ENCODE measurements at regions not wholly inside any gene's neighbourhood (a gene's known extent, or its start where the extent isn't known, plus 50 kb on each side); places are given as distances from the start of the nearest gene placed in this dataset.

GRCh38 chr1:217373761-217374701 is 256.9 kb downstream of the GPATCH2 start:
- H3K4me1 ChIP-seq (ENCODE audit: control insufficient read depth in 1 of 2, insufficient read depth in 2 of 2, low read length in 2 of 2): no peaks in the 10 kb centered on the region
- no peaks in the 10 kb centered on the region for H3K27me3 ChIP-seq (ENCODE audit: low read depth, low read length)
- H3K4me3 ChIP-seq (ENCODE audit: low read depth in 1 of 2, low read length in 2 of 2): no peak overlapping the region
- no peaks in the 10 kb centered on the region for H3K36me3 ChIP-seq (ENCODE audit: control insufficient read depth in 1 of 2, insufficient read depth in 2 of 2, low read length in 2 of 2)
- peaks cover 4 to 16% of the 10 kb centered on the region in 2 donors for H3K9me3 ChIP-seq (ENCODE audit: control insufficient read depth in 1 of 2, low read length in 2 of 2)
- no peak overlapping the region for H3K27ac ChIP-seq (ENCODE audit: low read length)

- Histone ChIP-seq H3K27me3 (ENCODE audit: low read depth, low read length) (no peaks in the 10 kb centered on the region), H3K4me1 (ENCODE audit: control insufficient read depth in 1 of 2, insufficient read depth in 2 of 2, low read length in 2 of 2) (no peaks in the 10 kb centered on the region), H3K36me3 (ENCODE audit: control insufficient read depth in 1 of 2, insufficient read depth in 2 of 2, low read length in 2 of 2) (no peaks in the 10 kb centered on the region), H3K4me3 (ENCODE audit: low read depth in 1 of 2, low read length in 2 of 2) (no peak overlapping the region), H3K9me3 (ENCODE audit: control insufficient read depth in 1 of 2, low read length in 2 of 2) (peaks cover 0 to 9% of the 10 kb centered on the region in 2 donors), H3K27ac (ENCODE audit: low read length) (no peak overlapping the region)
These were observed 258.6 kb downstream of the GPATCH2 start for GRCh38 chr1:217372049-217372970.

GRCh38 chr1:217370757-217371156 is 260.1 kb downstream of the GPATCH2 start:
- no peak overlapping the region for H3K27ac ChIP-seq (ENCODE audit: low read length)
- H3K27me3 ChIP-seq (ENCODE audit: low read depth, low read length): no peaks in the 10 kb centered on the region
- H3K36me3 ChIP-seq (ENCODE audit: control insufficient read depth in 1 of 2, insufficient read depth in 2 of 2, low read length in 2 of 2): no peaks in the 10 kb centered on the region
- peaks cover 0 to 8% of the 10 kb centered on the region in 2 donors for H3K9me3 ChIP-seq (ENCODE audit: control insufficient read depth in 1 of 2, low read length in 2 of 2)
- no peaks in the 10 kb centered on the region for H3K4me1 ChIP-seq (ENCODE audit: control insufficient read depth in 1 of 2, insufficient read depth in 2 of 2, low read length in 2 of 2)
- no peak overlapping the region for H3K4me3 ChIP-seq (ENCODE audit: low read depth in 1 of 2, low read length in 2 of 2)

GRCh38 chr1:217369996-217370551 is 260.8 kb downstream of the GPATCH2 start:
- Histone ChIP-seq H3K36me3 (ENCODE audit: control insufficient read depth in 1 of 2, insufficient read depth in 2 of 2, low read length in 2 of 2) (no peaks in the 10 kb centered on the region), H3K9me3 (ENCODE audit: control insufficient read depth in 1 of 2, low read length in 2 of 2) (peaks cover 0 to 8% of the 10 kb centered on the region in 2 donors), H3K27me3 (ENCODE audit: low read depth, low read length) (no peaks in the 10 kb centered on the region)

GRCh38 chr1:217369271-217369981 is 261.5 kb downstream of the GPATCH2 start:
- Histone ChIP-seq H3K27ac (ENCODE audit: low read length) (no peak overlapping the region), H3K4me3 (ENCODE audit: low read depth in 1 of 2, low read length in 2 of 2) (no peak overlapping the region), H3K9me3 (ENCODE audit: control insufficient read depth in 1 of 2, low read length in 2 of 2) (peaks cover 0 to 8% of the 10 kb centered on the region in 2 donors), H3K27me3 (ENCODE audit: low read depth, low read length) (no peaks in the 10 kb centered on the region), H3K4me1 (ENCODE audit: control insufficient read depth in 1 of 2, insufficient read depth in 2 of 2, low read length in 2 of 2) (no peaks in the 10 kb centered on the region), H3K36me3 (ENCODE audit: control insufficient read depth in 1 of 2, insufficient read depth in 2 of 2, low read length in 2 of 2) (no peaks in the 10 kb centered on the region)

More at GRCh38 chr1:217369996-217370551, 260.8 kb downstream of the GPATCH2 start:
- Histone ChIP-seq H3K4me3 (ENCODE audit: low read depth in 1 of 2, low read length in 2 of 2) (no peak overlapping the region), H3K4me1 (ENCODE audit: control insufficient read depth in 1 of 2, insufficient read depth in 2 of 2, low read length in 2 of 2) (no peaks in the 10 kb centered on the region), H3K27ac (ENCODE audit: low read length) (no peak overlapping the region)

GRCh38 chr1:217364220-217364619 is 266.7 kb downstream of the GPATCH2 start:
- no peaks in the 10 kb centered on the region for H3K4me1 ChIP-seq (ENCODE audit: control insufficient read depth in 1 of 2, insufficient read depth in 2 of 2, low read length in 2 of 2)
- no peak overlapping the region for H3K27ac ChIP-seq (ENCODE audit: low read length)
- H3K36me3 ChIP-seq (ENCODE audit: control insufficient read depth in 1 of 2, insufficient read depth in 2 of 2, low read length in 2 of 2): no peaks in the 10 kb centered on the region
- H3K4me3 ChIP-seq (ENCODE audit: low read depth in 1 of 2, low read length in 2 of 2): no peak overlapping the region
- no peaks in the 10 kb centered on the region for H3K9me3 ChIP-seq (ENCODE audit: control insufficient read depth in 1 of 2, low read length in 2 of 2)
- no peaks in the 10 kb centered on the region for H3K27me3 ChIP-seq (ENCODE audit: low read depth, low read length)

- H3K27ac ChIP-seq (ENCODE audit: low read length): no peak overlapping the region
- no peak overlapping the region for H3K4me3 ChIP-seq (ENCODE audit: low read depth in 1 of 2, low read length in 2 of 2)
- H3K27me3 ChIP-seq (ENCODE audit: low read depth, low read length): no peaks in the 10 kb centered on the region
- H3K9me3 ChIP-seq (ENCODE audit: control insufficient read depth in 1 of 2, low read length in 2 of 2): no peaks in the 10 kb centered on the region
- H3K36me3 ChIP-seq (ENCODE audit: control insufficient read depth in 1 of 2, insufficient read depth in 2 of 2, low read length in 2 of 2): no peaks in the 10 kb centered on the region
- no peaks in the 10 kb centered on the region for H3K4me1 ChIP-seq (ENCODE audit: control insufficient read depth in 1 of 2, insufficient read depth in 2 of 2, low read length in 2 of 2)
These were observed 267.6 kb downstream of the GPATCH2 start for GRCh38 chr1:217363319-217363718.

GRCh38 chr1:217360510-217360909 is 270.4 kb downstream of the GPATCH2 start:
- H3K4me1 ChIP-seq (ENCODE audit: control insufficient read depth in 1 of 2, insufficient read depth in 2 of 2, low read length in 2 of 2): no peaks in the 10 kb centered on the region
- H3K27me3 ChIP-seq (ENCODE audit: low read depth, low read length): no peaks in the 10 kb centered on the region

GRCh38 chr1:217354895-217355294 is 276.0 kb downstream of the GPATCH2 start:
- Histone ChIP-seq H3K27me3 (ENCODE audit: low read depth, low read length) (no peaks in the 10 kb centered on the region), H3K4me3 (ENCODE audit: low read depth in 1 of 2, low read length in 2 of 2) (no peak overlapping the region), H3K9me3 (ENCODE audit: control insufficient read depth in 1 of 2, low read length in 2 of 2) (no peaks in the 10 kb centered on the region), H3K4me1 (ENCODE audit: control insufficient read depth in 1 of 2, insufficient read depth in 2 of 2, low read length in 2 of 2) (no peaks in the 10 kb centered on the region), H3K36me3 (ENCODE audit: control insufficient read depth in 1 of 2, insufficient read depth in 2 of 2, low read length in 2 of 2) (no peaks in the 10 kb centered on the region), H3K27ac (ENCODE audit: low read length) (no peak overlapping the region)

More at GRCh38 chr1:217360510-217360909, 270.4 kb downstream of the GPATCH2 start:
- Histone ChIP-seq H3K27ac (ENCODE audit: low read length) (no peak overlapping the region), H3K36me3 (ENCODE audit: control insufficient read depth in 1 of 2, insufficient read depth in 2 of 2, low read length in 2 of 2) (no peaks in the 10 kb centered on the region), H3K9me3 (ENCODE audit: control insufficient read depth in 1 of 2, low read length in 2 of 2) (no peaks in the 10 kb centered on the region), H3K4me3 (ENCODE audit: low read depth in 1 of 2, low read length in 2 of 2) (no peak overlapping the region)

GRCh38 chr1:217348960-217349664 is 281.8 kb downstream of the GPATCH2 start:
- Histone ChIP-seq H3K27ac (ENCODE audit: low read length) (no peak overlapping the region), H3K9me3 (ENCODE audit: control insufficient read depth in 1 of 2, low read length in 2 of 2) (no peaks in the 10 kb centered on the region), H3K27me3 (ENCODE audit: low read depth, low read length) (peaks cover 3% of the 10 kb centered on the region), H3K4me3 (ENCODE audit: low read depth in 1 of 2, low read length in 2 of 2) (no peak overlapping the region), H3K36me3 (ENCODE audit: control insufficient read depth in 1 of 2, insufficient read depth in 2 of 2, low read length in 2 of 2) (no peaks in the 10 kb centered on the region), H3K4me1 (ENCODE audit: control insufficient read depth in 1 of 2, insufficient read depth in 2 of 2, low read length in 2 of 2) (no peaks in the 10 kb centered on the region)

Data from muscle layer of duodenum (tissue), 2 donors.